Pancreas (tissue), 10 donors: ENCODE measurements at regions not wholly inside any gene's neighbourhood (a gene's known extent, or its start where the extent isn't known, plus 50 kb on each side); places are given as distances from the start of the nearest gene placed in this dataset.

Source experiments
- ATAC-seq, 4 donors: fragments of 200-7000 bp; cut with Tn5 transposase; one replicate each; pipeline versions ENCODE4 v1.8.0 to v1.9.1; 2020; ENCODE audit warnings: mild to moderate bottlenecking in 4 of 4, moderate library complexity in 4 of 4
- DNase-seq, 6 donors: peaks; one replicate each; pipeline ENCODE4 v3.0.0-alpha.2; 2020
- FAIRE-seq: peaks from 2 replicates; lab custom pipeline; 2012; peaks lifted over from hg19 to GRCh38; lab: Jason Lieb, UNC
- H3K27ac ChIP-seq, 4 donors: fragments of 200-600 bp; sonication (generic); 1 replicate in 3 of 4; 2 replicates in 1 of 4; pipeline versions ENCODE4 v1.5.0 to v1.8.0; 2020
- H3K27me3 ChIP-seq, 4 donors: fragments of 200-600 bp; one replicate each; pipeline ENCODE4 v1.8.0; 2021
- H3K36me3 ChIP-seq, 3 donors: fragments of 200-600 bp; sonication (generic) in 1 of 3; one replicate each; pipeline versions ENCODE4 v1.5.0 to v1.8.0; 2020 to 2021
- H3K4me1 ChIP-seq, 3 donors: fragments of 200-600 bp; one replicate each; pipeline ENCODE4 v1.8.0; 2021
- H3K4me3 ChIP-seq, 4 donors: fragments of 200-600 bp; sonication (generic) in 2 of 4; one replicate each; pipeline versions ENCODE4 v1.5.0 to v1.8.0; 2020 to 2021
- H3K9me3 ChIP-seq, 4 donors: fragments of 200-600 bp; one replicate each; pipeline ENCODE4 v1.8.0; 2021
- WGBS, 2 donors: extraction: QIAGEN DNeasy Blood & Tissue Kit; methylation state at CpG; one replicate each; pipeline ENCODE4 v1.1.7; 2013; 5-methylcytosine and 5-hydroxymethylcytosine counted together
- intact Hi-C, 3 donors: fragments of 100-400 bp; cut with DNase I; formaldehyde crosslinking; loops; one replicate each; pipeline versions ENCODE4 v1.11.1 to v1.14.2; 2022
- TF ChIP-seq, protein P1 (sequence below), 4 donors: fragments of 200-600 bp; sonication (generic) in 3 of 4; IDR thresholded peaks; one replicate each; pipeline versions ENCODE4 v1.5.0 to v1.8.0; 2021; ENCODE audit warnings: antibody characterized with exemption in 4 of 4
- donor health status: healthy with polysubstance abuse.
- donor health status: DM: no; HTN: no; CAD: no; lungs with moderate emphysema.
- donor health status: DM: no; HTN: no; CAD: no.
- donor health status: control.
- donor health status: control.
- donor health status: Bipolar disorder and iron deficiency.
- donor health status: DM: yes; HTN: yes; CAD: no.
- donor health status: DM: no; HTN: no; CAD: no.
- donor health status: DM: no; HTN: no; CAD: no.
- donor health status: DM: yes; HTN: yes; CAD: no.

- Histone ChIP-seq H3K9me3 (no peaks in the 10 kb centered on the region), H3K36me3 (no peaks in the 10 kb centered on the region), H3K4me3 (no peak overlapping the region), H3K27me3 (no peaks in the 10 kb centered on the region), H3K4me1 (peaks cover 0 to 2% (median 0%) of the 10 kb centered on the region in 3 donors), H3K27ac (no peak overlapping the region)
- 56 to 57% methylated on average over 4 of the region's 4 CpGs for WGBS, 2 donors
- DNase-seq (peak in 1 of 6 donors; percentile 14), ATAC-seq (peak in 2 of 4 donors; percentile 28 to 48), FAIRE-seq (no peak)
- intact Hi-C loops: no loop called here
- TF ChIP-seq, protein P1, sequence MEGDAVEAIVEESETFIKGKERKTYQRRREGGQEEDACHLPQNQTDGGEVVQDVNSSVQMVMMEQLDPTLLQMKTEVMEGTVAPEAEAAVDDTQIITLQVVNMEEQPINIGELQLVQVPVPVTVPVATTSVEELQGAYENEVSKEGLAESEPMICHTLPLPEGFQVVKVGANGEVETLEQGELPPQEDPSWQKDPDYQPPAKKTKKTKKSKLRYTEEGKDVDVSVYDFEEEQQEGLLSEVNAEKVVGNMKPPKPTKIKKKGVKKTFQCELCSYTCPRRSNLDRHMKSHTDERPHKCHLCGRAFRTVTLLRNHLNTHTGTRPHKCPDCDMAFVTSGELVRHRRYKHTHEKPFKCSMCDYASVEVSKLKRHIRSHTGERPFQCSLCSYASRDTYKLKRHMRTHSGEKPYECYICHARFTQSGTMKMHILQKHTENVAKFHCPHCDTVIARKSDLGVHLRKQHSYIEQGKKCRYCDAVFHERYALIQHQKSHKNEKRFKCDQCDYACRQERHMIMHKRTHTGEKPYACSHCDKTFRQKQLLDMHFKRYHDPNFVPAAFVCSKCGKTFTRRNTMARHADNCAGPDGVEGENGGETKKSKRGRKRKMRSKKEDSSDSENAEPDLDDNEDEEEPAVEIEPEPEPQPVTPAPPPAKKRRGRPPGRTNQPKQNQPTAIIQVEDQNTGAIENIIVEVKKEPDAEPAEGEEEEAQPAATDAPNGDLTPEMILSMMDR (IDR thresholded peaks at IDR 0.05): no peak
These were observed 289.6 kb upstream of the ADAMTSL1 start for GRCh38 chr9:18184401-18184800.

- WGBS, 2 donors: 60 to 68% methylated on average over 2 of the region's 2 CpGs
- ATAC-seq (peak in 1 of 4 donors; percentile 52), FAIRE-seq (no peak), DNase-seq (no peak)
- H3K27me3 ChIP-seq: no peaks in the 10 kb centered on the region
- no peaks in the 10 kb centered on the region for H3K36me3 ChIP-seq
- peaks cover 0 to 10% (median 2%) of the 10 kb centered on the region in 3 donors for H3K4me1 ChIP-seq
- TF ChIP-seq, protein P1 (IDR thresholded peaks at IDR 0.05): no peak
- H3K4me3 ChIP-seq: no peak overlapping the region
- no peak overlapping the region for H3K27ac ChIP-seq
- no peaks in the 10 kb centered on the region for H3K9me3 ChIP-seq
- intact Hi-C loops: no loop called here
These were observed 288.8 kb upstream of the ADAMTSL1 start for GRCh38 chr9:18185196-18185595.

GRCh38 chr9:18188971-18189370 lies 285.0 kb upstream of the ADAMTSL1 start:
- Histone ChIP-seq H3K4me1 (peaks cover 0 to 12% (median 5%) of the 10 kb centered on the region in 3 donors), H3K27ac (no peak overlapping the region), H3K36me3 (no peaks in the 10 kb centered on the region), H3K27me3 (no peaks in the 10 kb centered on the region), H3K4me3 (no peak overlapping the region), H3K9me3 (no peaks in the 10 kb centered on the region)
- intact Hi-C loops: no loop called here
- WGBS, 2 donors: 66 to 75% methylated on average over 4 of the region's 4 CpGs
- ATAC-seq (no peak), FAIRE-seq (no peak), DNase-seq (no peak)
- TF ChIP-seq, protein P1 (IDR thresholded peaks at IDR 0.05): no peak

- Histone ChIP-seq H3K36me3 (no peaks in the 10 kb centered on the region), H3K9me3 (no peaks in the 10 kb centered on the region), H3K4me3 (no peak overlapping the region), H3K27me3 (no peaks in the 10 kb centered on the region), H3K4me1 (peaks cover 0 to 12% (median 5%) of the 10 kb centered on the region in 3 donors), H3K27ac (no peak overlapping the region)
- DNase-seq (no peak), FAIRE-seq (no peak), ATAC-seq (peak; percentile 16 to 90 (median 65))
- intact Hi-C loops: no loop called here
- 15% methylated on average over 3 of the region's 3 CpGs for WGBS, 2 donors
- TF ChIP-seq, protein P1 (IDR thresholded peaks at IDR 0.05): no peak
These were observed 283.9 kb upstream of the ADAMTSL1 start for GRCh38 chr9:18189871-18190670.
